Astrocyte (in vitro differentiated cells and primary cell): ENCODE measurements at regions not wholly inside any gene's neighbourhood (a gene's known extent, or its start where the extent isn't known, plus 50 kb on each side); places are given as distances from the start of the nearest gene placed in this dataset.
A peak's percentile ranks its signal among the peaks of the same experiment; 100 is the strongest.

Experiments
- DNase-seq: peaks from one replicate; pipeline ENCODE4 v3.0.0-alpha.2; 2010; ENCODE audit warnings: low read depth
- FAIRE-seq: peaks from 2 replicates; lab custom pipeline; 2011; peaks lifted over from hg19 to GRCh38; lab: Jason Lieb, UNC
- H2AFZ ChIP-seq: 2 replicates; pipeline ENCODE4 v1.6.0; 2012; ENCODE audit warnings: low read depth, low read length, inconsistent platforms
- H3K27ac ChIP-seq: 2 replicates; pipeline ENCODE4 v1.5.1; 2011; ENCODE audit warnings: low read depth, low read length, inconsistent platforms
- H3K27me3 ChIP-seq: 2 replicates; pipeline ENCODE4 v1.6.0; 2011; ENCODE audit warnings: low read length, inconsistent platforms; ENCODE audit not compliant: insufficient read depth
- H3K36me3 ChIP-seq: 2 replicates; pipeline ENCODE4 v1.5.1; 2011; ENCODE audit warnings: low read length, inconsistent platforms; ENCODE audit not compliant: insufficient read depth
- H3K4me1 ChIP-seq: 2 replicates; pipeline ENCODE4 v1.5.1; 2011; ENCODE audit warnings: low read length, inconsistent platforms; ENCODE audit not compliant: insufficient read depth
- H3K4me2 ChIP-seq: 2 replicates; pipeline ENCODE4 v1.6.0; 2012; ENCODE audit warnings: low read length, inconsistent platforms
- H3K4me3 ChIP-seq: 2 replicates; pipeline ENCODE4 v1.5.1; 2011; ENCODE audit warnings: low read depth, mild to moderate bottlenecking, low read length, inconsistent platforms; ENCODE audit not compliant: insufficient read depth
- H3K79me2 ChIP-seq: 2 replicates; pipeline ENCODE4 v1.6.0; 2012; ENCODE audit warnings: mild to moderate bottlenecking, low read length, inconsistent platforms; ENCODE audit not compliant: insufficient read depth
- H3K9ac ChIP-seq: 2 replicates; pipeline ENCODE4 v1.6.0; 2012; ENCODE audit warnings: mild to moderate bottlenecking, low read length, inconsistent platforms
- H3K9me3 ChIP-seq: 2 replicates; pipeline ENCODE4 v1.5.1; 2012; ENCODE audit warnings: low read depth, mild to moderate bottlenecking, low read length, inconsistent platforms; ENCODE audit not compliant: insufficient read depth
- H4K20me1 ChIP-seq: 2 replicates; pipeline ENCODE4 v1.6.0; 2012; ENCODE audit warnings: low read length, inconsistent platforms; ENCODE audit not compliant: insufficient read depth
- H3K27ac Mint-ChIP-seq: one replicate; pipeline ENCODE4 v1.8.0; 2021; ENCODE audit warnings: mild to moderate bottlenecking, mixed read lengths; ENCODE audit not compliant: unreplicated experiment
- H3K27me3 Mint-ChIP-seq: one replicate; pipeline ENCODE4 v1.8.0; 2021; ENCODE audit warnings: low read depth, mixed read lengths; ENCODE audit not compliant: unreplicated experiment
- H3K36me3 Mint-ChIP-seq: one replicate; pipeline ENCODE4 v1.8.0; 2021; ENCODE audit warnings: low read depth, mixed read lengths; ENCODE audit not compliant: unreplicated experiment
- H3K4me1 Mint-ChIP-seq: one replicate; pipeline ENCODE4 v1.8.0; 2021; ENCODE audit warnings: low read depth, mixed read lengths; ENCODE audit not compliant: unreplicated experiment
- H3K4me3 Mint-ChIP-seq: one replicate; pipeline ENCODE4 v1.8.0; 2021; ENCODE audit warnings: mild to moderate bottlenecking, moderate library complexity, mixed read lengths; ENCODE audit not compliant: unreplicated experiment
- H3K9me3 Mint-ChIP-seq: one replicate; pipeline ENCODE4 v1.8.0; 2021; ENCODE audit warnings: mild to moderate bottlenecking, mixed read lengths; ENCODE audit not compliant: unreplicated experiment
- EZH2 ChIP-seq: IDR thresholded peaks from 2 replicates; pipeline ENCODE4 v1.6.1; 2012; ENCODE audit warnings: mild to moderate bottlenecking, low read length, inconsistent platforms; ENCODE audit not compliant: insufficient read depth
- TF ChIP-seq, protein P1 (sequence below): IDR thresholded peaks from 2 replicates; pipeline ENCODE4 v1.5.1; 2011; ENCODE audit warnings: low read depth, mild to moderate bottlenecking, inconsistent platforms, low read length, moderate library complexity; ENCODE audit not compliant: insufficient read depth

DNA sequence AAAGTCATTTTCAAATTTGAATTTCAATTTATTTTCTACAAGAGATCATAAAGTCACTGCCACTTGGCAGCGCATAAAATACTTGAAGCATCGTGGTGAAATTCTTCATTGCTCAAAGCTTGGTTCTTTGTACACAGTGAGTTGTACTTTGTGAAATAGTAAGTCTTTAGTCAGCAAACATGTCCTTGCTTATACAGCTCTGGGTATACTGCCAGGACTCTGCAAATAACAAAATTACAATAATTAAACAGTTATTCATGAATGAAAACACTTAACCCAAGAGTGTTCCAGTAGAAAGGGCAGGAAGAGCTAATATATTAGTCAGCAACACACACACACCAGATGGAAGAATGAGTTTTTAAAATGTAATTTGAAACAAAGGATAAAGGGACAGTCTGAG is 1300.9 kb upstream of the DIAPH2 start:
- no peaks in the 10 kb centered on the region for H3K36me3 Mint-ChIP-seq
- FAIRE-seq: peak; percentile 96

DNA sequence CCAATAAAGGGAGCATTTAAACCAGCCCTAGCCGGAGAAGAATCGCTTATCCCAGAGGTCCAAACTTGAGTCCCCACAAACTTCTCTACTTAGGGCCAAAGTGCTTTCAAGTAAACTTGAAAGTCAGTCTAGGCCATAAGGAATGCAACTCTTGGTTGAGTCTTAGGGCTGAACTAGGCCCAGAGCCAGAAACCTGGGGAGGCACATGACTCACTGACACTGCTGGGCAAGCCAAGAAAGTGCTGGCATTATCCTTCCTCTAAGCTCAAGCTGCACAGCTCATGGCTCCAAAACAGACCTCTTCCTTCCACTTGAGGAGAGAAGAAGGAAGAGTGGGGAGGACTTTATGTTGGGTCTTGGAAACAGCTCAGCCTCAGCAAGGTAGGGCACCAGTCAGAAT is 1257.3 kb upstream of the DIAPH2 start:
- TF ChIP-seq EZH2: no peak
- TF ChIP-seq, protein P1, sequence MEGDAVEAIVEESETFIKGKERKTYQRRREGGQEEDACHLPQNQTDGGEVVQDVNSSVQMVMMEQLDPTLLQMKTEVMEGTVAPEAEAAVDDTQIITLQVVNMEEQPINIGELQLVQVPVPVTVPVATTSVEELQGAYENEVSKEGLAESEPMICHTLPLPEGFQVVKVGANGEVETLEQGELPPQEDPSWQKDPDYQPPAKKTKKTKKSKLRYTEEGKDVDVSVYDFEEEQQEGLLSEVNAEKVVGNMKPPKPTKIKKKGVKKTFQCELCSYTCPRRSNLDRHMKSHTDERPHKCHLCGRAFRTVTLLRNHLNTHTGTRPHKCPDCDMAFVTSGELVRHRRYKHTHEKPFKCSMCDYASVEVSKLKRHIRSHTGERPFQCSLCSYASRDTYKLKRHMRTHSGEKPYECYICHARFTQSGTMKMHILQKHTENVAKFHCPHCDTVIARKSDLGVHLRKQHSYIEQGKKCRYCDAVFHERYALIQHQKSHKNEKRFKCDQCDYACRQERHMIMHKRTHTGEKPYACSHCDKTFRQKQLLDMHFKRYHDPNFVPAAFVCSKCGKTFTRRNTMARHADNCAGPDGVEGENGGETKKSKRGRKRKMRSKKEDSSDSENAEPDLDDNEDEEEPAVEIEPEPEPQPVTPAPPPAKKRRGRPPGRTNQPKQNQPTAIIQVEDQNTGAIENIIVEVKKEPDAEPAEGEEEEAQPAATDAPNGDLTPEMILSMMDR: no peak
- Histone ChIP-seq H3K79me2 (no peaks in the 10 kb centered on the region), H3K4me1 (no peaks in the 10 kb centered on the region), H3K4me3 (no peak overlapping the region), H3K9me3 (no peaks in the 10 kb centered on the region), H3K27ac (no peak overlapping the region), H2AFZ (no peak overlapping the region), H4K20me1 (no peaks in the 10 kb centered on the region), H3K9ac (no peak overlapping the region), H3K4me2 (no peak overlapping the region), H3K36me3 (no peaks in the 10 kb centered on the region), H3K27me3 (no peaks in the 10 kb centered on the region)
- Mint-ChIP-seq H3K36me3 (no peaks in the 10 kb centered on the region), H3K27me3 (no peaks in the 10 kb centered on the region), H3K27ac (no peak overlapping the region), H3K4me3 (no peak overlapping the region), H3K4me1 (no peaks in the 10 kb centered on the region), H3K9me3 (no peaks in the 10 kb centered on the region)
- DNase-seq (peak; percentile 5), FAIRE-seq (no peak)

More for the DNA sequence above, 1300.9 kb upstream of the DIAPH2 start:
- no peaks in the 10 kb centered on the region for H3K27me3 ChIP-seq
- H3K4me1 Mint-ChIP-seq: peaks cover 4% of the 10 kb centered on the region
- no peak overlapping the region for H3K4me2 ChIP-seq
- no peak overlapping the region for H3K27ac Mint-ChIP-seq
- H3K9me3 ChIP-seq: no peaks in the 10 kb centered on the region
- no peak overlapping the region for H3K4me3 ChIP-seq
- TF ChIP-seq, protein P1: no peak
- no peak for TF ChIP-seq EZH2
- no peak overlapping the region for H3K4me3 Mint-ChIP-seq
- no peaks in the 10 kb centered on the region for H3K9me3 Mint-ChIP-seq
- H3K9ac ChIP-seq: no peak overlapping the region
- H3K27ac ChIP-seq: no peak overlapping the region
- H2AFZ ChIP-seq: no peak overlapping the region
- H3K79me2 ChIP-seq: no peaks in the 10 kb centered on the region
- H3K27me3 Mint-ChIP-seq: no peaks in the 10 kb centered on the region
- no peaks in the 10 kb centered on the region for H3K4me1 ChIP-seq
- DNase-seq: no peak
- H3K36me3 ChIP-seq: no peaks in the 10 kb centered on the region
- H4K20me1 ChIP-seq: no peaks in the 10 kb centered on the region

DNA sequence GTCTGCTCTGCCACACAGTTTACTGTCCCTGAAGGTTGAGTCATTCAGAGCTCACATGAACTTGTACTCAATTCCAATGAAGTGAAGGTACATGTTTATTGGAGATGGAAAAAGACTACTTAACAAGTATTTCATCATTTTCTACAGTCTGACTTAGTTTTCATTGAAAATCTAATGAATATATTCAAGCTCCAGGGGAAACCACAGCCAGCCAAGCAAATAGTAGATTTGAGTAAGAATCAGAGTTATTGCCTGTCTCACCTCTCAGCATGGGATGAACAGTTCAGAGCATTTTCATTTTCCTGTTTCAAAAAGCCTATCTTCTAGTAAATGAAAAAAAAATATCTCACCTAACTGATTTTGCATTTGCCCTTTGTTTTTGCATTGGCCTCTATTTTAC is 1249.4 kb upstream of the DIAPH2 start:
- H3K27ac Mint-ChIP-seq: no peak overlapping the region
- H3K27ac ChIP-seq: no peak overlapping the region
- H3K36me3 ChIP-seq: no peaks in the 10 kb centered on the region
- no peaks in the 10 kb centered on the region for H3K79me2 ChIP-seq
- FAIRE-seq (no peak), DNase-seq (no peak)
- no peaks in the 10 kb centered on the region for H3K9me3 Mint-ChIP-seq
- H3K4me3 ChIP-seq: no peak overlapping the region
- H2AFZ ChIP-seq: no peak overlapping the region
- no peaks in the 10 kb centered on the region for H4K20me1 ChIP-seq
- H3K9ac ChIP-seq: no peak overlapping the region
- no peaks in the 10 kb centered on the region for H3K9me3 ChIP-seq
- H3K4me3 Mint-ChIP-seq: no peak overlapping the region
- H3K36me3 Mint-ChIP-seq: no peaks in the 10 kb centered on the region
- H3K4me2 ChIP-seq: no peak overlapping the region
- H3K27me3 Mint-ChIP-seq: no peaks in the 10 kb centered on the region
- no peaks in the 10 kb centered on the region for H3K4me1 ChIP-seq
- TF ChIP-seq, protein P1: no peak
- TF ChIP-seq EZH2: no peak
- no peaks in the 10 kb centered on the region for H3K27me3 ChIP-seq
- H3K4me1 Mint-ChIP-seq: no peaks in the 10 kb centered on the region
